Mesenchymal stem cell (in vitro differentiated cells and primary cell): ENCODE measurements at regions not wholly inside any gene's neighbourhood (a gene's known extent, or its start where the extent isn't known, plus 50 kb on each side); places are given as distances from the start of the nearest gene placed in this dataset.

Source experiments
- DNase-seq: peaks from one replicate; pipeline ENCODE4 v3.0.0-alpha.2; 2013
- H2AFZ ChIP-seq: one replicate; pipeline ENCODE4 v1.6.1; 2013; ENCODE audit warnings: low read depth, mild to moderate bottlenecking, control low read depth, inconsistent platforms, low read length, moderate library complexity
- H2AK5ac ChIP-seq: 2 replicates; pipeline ENCODE4 v1.6.1; 2013; ENCODE audit warnings: low read length, moderate library complexity, mild to moderate bottlenecking, inconsistent platforms; ENCODE audit not compliant: severe bottlenecking
- H2BK120ac ChIP-seq: one replicate; pipeline ENCODE4 v1.6.1; 2013; ENCODE audit warnings: low read depth, mild to moderate bottlenecking, inconsistent platforms, low read length, moderate library complexity
- H2BK12ac ChIP-seq, 2 experiments: one replicate each; pipeline ENCODE4 v1.6.1; 2013; ENCODE audit warnings: inconsistent platforms in 2 of 2, low read length in 2 of 2, mild to moderate bottlenecking in 2 of 2, moderate library complexity in 2 of 2, control low read depth in 1 of 2
- H2BK15ac ChIP-seq: one replicate; pipeline ENCODE4 v1.6.1; 2013; ENCODE audit warnings: mild to moderate bottlenecking, low read depth, inconsistent platforms; ENCODE audit not compliant: poor library complexity, severe bottlenecking
- H2BK5ac ChIP-seq: 2 replicates; pipeline ENCODE4 v1.6.1; 2013; ENCODE audit warnings: low read depth, mild to moderate bottlenecking, low read length, control low read depth, inconsistent platforms; ENCODE audit not compliant: poor library complexity, severe bottlenecking
- H3K14ac ChIP-seq, 2 experiments: one replicate each; pipeline ENCODE4 v1.6.1; 2013; ENCODE audit warnings: inconsistent platforms in 2 of 2, low read length in 2 of 2, control low read depth in 1 of 2, mild to moderate bottlenecking in 1 of 2, moderate library complexity in 1 of 2
- H3K18ac ChIP-seq, 2 experiments: one replicate each; pipeline ENCODE4 v1.6.1; 2013; ENCODE audit warnings: inconsistent platforms in 2 of 2, low read length in 2 of 2, control low read depth in 1 of 2, low read depth in 1 of 2, mild to moderate bottlenecking in 1 of 2
- H3K23ac ChIP-seq, 2 experiments: one replicate each; pipeline ENCODE4 v1.6.1; 2013; ENCODE audit warnings: inconsistent platforms in 2 of 2, low read length in 2 of 2, mild to moderate bottlenecking in 2 of 2, moderate library complexity in 2 of 2, control low read depth in 1 of 2
- H3K27ac ChIP-seq: 2 replicates; pipeline ENCODE4 v1.5.1; 2013; ENCODE audit warnings: mild to moderate bottlenecking, moderate library complexity, low read length, control low read depth, inconsistent platforms; ENCODE audit not compliant: poor library complexity, severe bottlenecking
- H3K27me3 ChIP-seq, 2 experiments: 2 replicates each; pipeline versions ENCODE4 v1.6.1 to v1.7.0; 2013; ENCODE audit warnings: low read length in 2 of 2, mild to moderate bottlenecking in 2 of 2, moderate library complexity in 2 of 2, control low read depth in 1 of 2, inconsistent platforms in 1 of 2; ENCODE audit not compliant: control insufficient read depth in 1 of 2, insufficient read depth in 1 of 2
- H3K36me3 ChIP-seq, 2 experiments: 2 replicates each; pipeline versions ENCODE4 v1.6.1 to v1.7.0; 2013; ENCODE audit warnings: low read length in 2 of 2, control low read depth in 1 of 2, inconsistent platforms in 1 of 2, low read depth in 1 of 2, mild to moderate bottlenecking in 1 of 2; ENCODE audit not compliant: insufficient read depth in 2 of 2, control insufficient read depth in 1 of 2
- H3K4ac ChIP-seq, 2 experiments: one replicate each; pipeline ENCODE4 v1.6.1; 2013; ENCODE audit warnings: inconsistent platforms in 2 of 2, low read length in 2 of 2, mild to moderate bottlenecking in 2 of 2, moderate library complexity in 2 of 2, control low read depth in 1 of 2, low read depth in 1 of 2
- H3K4me1 ChIP-seq: 2 replicates; pipeline ENCODE4 v1.6.1; 2013; ENCODE audit warnings: low read depth, low read length, control low read depth; ENCODE audit not compliant: control insufficient read depth, insufficient read depth
- H3K4me2 ChIP-seq: 2 replicates; pipeline ENCODE4 v1.6.1; 2013; ENCODE audit warnings: low read length, mild to moderate bottlenecking, inconsistent platforms; ENCODE audit not compliant: poor library complexity, severe bottlenecking
- H3K4me3 ChIP-seq, 2 experiments: 2 replicates each; pipeline versions ENCODE4 v1.5.1 to v1.7.0; 2013; ENCODE audit warnings: low read length in 2 of 2, mild to moderate bottlenecking in 2 of 2, control low read depth in 1 of 2, low read depth in 1 of 2; ENCODE audit not compliant: insufficient read depth in 1 of 2
- H3K79me1 ChIP-seq: replicated peaks from 2 replicates; pipeline ENCODE4 v1.6.1; 2013; ENCODE audit warnings: mild to moderate bottlenecking, control low read depth, low read length, inconsistent platforms; ENCODE audit not compliant: poor library complexity, severe bottlenecking
- H3K9ac ChIP-seq: 2 replicates; pipeline ENCODE4 v1.7.0; 2013; ENCODE audit warnings: mild to moderate bottlenecking, low read length, moderate library complexity
- H3K9me3 ChIP-seq: 2 replicates; pipeline ENCODE4 v1.7.0; 2013; ENCODE audit warnings: mild to moderate bottlenecking, low read length; ENCODE audit not compliant: control insufficient read depth
- H4K8ac ChIP-seq: one replicate; pipeline ENCODE4 v1.6.1; 2013; ENCODE audit warnings: inconsistent platforms, mild to moderate bottlenecking, low read length, moderate library complexity
- H4K91ac ChIP-seq: one replicate; pipeline ENCODE4 v1.6.1; 2013; ENCODE audit warnings: mild to moderate bottlenecking, low read length, inconsistent platforms
- WGBS: methylation state at CpG from one replicate; pipeline ENCODE4 v1.1.7; 2013; ENCODE audit warnings: mixed read lengths; 5-methylcytosine and 5-hydroxymethylcytosine counted together

GRCh38 chr13:111636804-111637203, 316.4 kb downstream of the TEX29 start:
- H3K4me1 ChIP-seq, result no peaks in the 10 kb centered on the region
- no peak overlapping the region for H2AK5ac ChIP-seq
- H3K27me3 ChIP-seq, result no peaks in the 10 kb centered on the region
- H3K27ac ChIP-seq, result no peak overlapping the region
- no peak overlapping the region for H4K91ac ChIP-seq
- H3K4me3 ChIP-seq, result no peak overlapping the region
- no peak overlapping the region for H3K14ac ChIP-seq
- H3K36me3 ChIP-seq, result no peaks in the 10 kb centered on the region
- H3K9ac ChIP-seq, result no peak overlapping the region
- H2BK12ac ChIP-seq, result no peak overlapping the region
- H2BK120ac ChIP-seq, result no peak overlapping the region
- 88% methylated on average over 10 of the region's 11 CpGs for WGBS
- H3K79me1 ChIP-seq, result no peaks in the 10 kb centered on the region
- no peak overlapping the region for H2AFZ ChIP-seq
- H3K4me2 ChIP-seq, result no peak overlapping the region
- H2BK5ac ChIP-seq, result no peak overlapping the region
- DNase-seq, result no peak
- H3K23ac ChIP-seq, result no peak overlapping the region
- no peaks in the 10 kb centered on the region for H3K9me3 ChIP-seq
- no peak overlapping the region for H3K4ac ChIP-seq
- H2BK15ac ChIP-seq, result no peak overlapping the region
- H3K18ac ChIP-seq, result no peak overlapping the region
- no peak overlapping the region for H4K8ac ChIP-seq

GRCh38 chr13:111637365-111637764, 316.9 kb downstream of the TEX29 start:
- Histone ChIP-seq H3K23ac (no peak overlapping the region), H3K4ac (no peak overlapping the region), H2BK15ac (no peak overlapping the region), H3K4me2 (no peak overlapping the region), H3K27ac (no peak overlapping the region), H2BK5ac (no peak overlapping the region), H3K4me1 (no peaks in the 10 kb centered on the region), H2BK12ac (no peak overlapping the region), H3K9ac (no peak overlapping the region), H3K14ac (no peak overlapping the region), H3K79me1 (no peaks in the 10 kb centered on the region), H3K4me3 (no peak overlapping the region), H2AK5ac (no peak overlapping the region), H4K91ac (no peak overlapping the region), H3K36me3 (no peaks in the 10 kb centered on the region), H3K18ac (no peak overlapping the region), H2BK120ac (no peak overlapping the region), H4K8ac (no peak overlapping the region), H2AFZ (no peak overlapping the region), H3K27me3 (no peaks in the 10 kb centered on the region), H3K9me3 (no peaks in the 10 kb centered on the region)
- no peak for DNase-seq
- 84% methylated on average over 12 of the region's 12 CpGs for WGBS

- Histone ChIP-seq H3K9me3 (no peaks in the 10 kb centered on the region), H4K91ac (no peak overlapping the region), H3K36me3 (no peaks in the 10 kb centered on the region), H3K27me3 (no peaks in the 10 kb centered on the region), H3K14ac (no peak overlapping the region), H3K23ac (no peak overlapping the region), H3K27ac (no peak overlapping the region), H2AFZ (no peak overlapping the region), H2BK5ac (no peak overlapping the region), H2AK5ac (no peak overlapping the region), H3K79me1 (no peaks in the 10 kb centered on the region), H4K8ac (no peak overlapping the region), H3K4ac (no peak overlapping the region), H3K4me3 (no peak overlapping the region), H3K18ac (no peak overlapping the region), H3K9ac (no peak overlapping the region), H3K4me1 (no peaks in the 10 kb centered on the region), H2BK15ac (no peak overlapping the region), H2BK120ac (no peak overlapping the region), H2BK12ac (no peak overlapping the region), H3K4me2 (no peak overlapping the region)
- WGBS, result 92% methylated on average over 1 of the region's 1 CpG
- no peak for DNase-seq
Measured at GRCh38 chr13:111638233-111638632, 317.8 kb downstream of the TEX29 start.

GRCh38 chr13:111639196-111639705, 318.8 kb downstream of the TEX29 start:
- H4K8ac ChIP-seq, result no peak overlapping the region
- H2BK5ac ChIP-seq, result no peak overlapping the region
- no peak overlapping the region for H4K91ac ChIP-seq
- no peaks in the 10 kb centered on the region for H3K9me3 ChIP-seq
- H2AK5ac ChIP-seq, result no peak overlapping the region
- H2AFZ ChIP-seq, result no peak overlapping the region
- no peaks in the 10 kb centered on the region for H3K79me1 ChIP-seq
- no peak overlapping the region for H3K4me3 ChIP-seq
- no peak overlapping the region for H3K18ac ChIP-seq
- no peak overlapping the region for H2BK12ac ChIP-seq
- H3K4me2 ChIP-seq, result no peak overlapping the region
- H3K14ac ChIP-seq, result no peak overlapping the region
- 79% methylated on average over 8 of the region's 10 CpGs for WGBS
- H3K27ac ChIP-seq, result no peak overlapping the region
- H3K4me1 ChIP-seq, result no peaks in the 10 kb centered on the region
- no peak overlapping the region for H2BK120ac ChIP-seq
- DNase-seq, result no peak
- no peak overlapping the region for H3K4ac ChIP-seq
- H3K9ac ChIP-seq, result no peak overlapping the region
- H3K23ac ChIP-seq, result no peak overlapping the region
- no peak overlapping the region for H2BK15ac ChIP-seq
- H3K27me3 ChIP-seq, result no peaks in the 10 kb centered on the region
- no peaks in the 10 kb centered on the region for H3K36me3 ChIP-seq
